ENCODE measurements at regions not wholly inside any gene's neighbourhood (a gene's known extent, or its start where the extent isn't known, plus 50 kb on each side); places are given as distances from the start of the nearest gene placed in this dataset.

DNA sequence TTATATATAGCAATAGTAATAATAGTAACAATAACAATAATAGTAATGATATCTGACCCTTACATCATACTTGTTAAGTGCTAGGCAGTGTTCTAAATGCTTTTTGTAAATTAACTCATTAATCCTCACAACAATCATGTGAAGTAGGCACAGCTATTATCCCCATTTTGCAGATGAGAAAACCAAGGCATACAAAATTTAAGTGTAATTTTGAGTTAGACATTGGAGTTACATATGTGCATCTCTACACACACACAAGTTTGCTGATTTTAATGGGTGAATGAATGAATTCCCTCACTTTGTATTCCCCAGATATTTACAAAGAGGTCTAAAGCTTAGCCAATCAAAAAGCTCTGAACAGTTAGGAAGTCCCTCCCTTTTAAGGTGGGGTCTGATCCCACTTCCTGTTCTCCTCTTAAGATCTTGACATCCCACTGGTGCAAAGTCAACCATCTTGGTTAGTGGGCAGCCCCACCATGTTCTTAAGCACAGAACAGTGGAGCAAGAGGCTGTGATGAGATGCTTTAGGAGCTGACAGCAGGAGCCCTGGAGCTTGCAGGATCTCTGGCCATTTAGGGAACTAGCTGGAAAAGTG, 85.3 kb upstream of the FOXP4 start:
- peaks cover 30% of the 10 kb centered on the region for H3K27me3 Mint-ChIP-seq
- no peak for ATAC-seq
- no peak for DNase-seq
- no peaks in the 10 kb centered on the region for H3K9me3 Mint-ChIP-seq (ENCODE audit: low read depth)
- H3K27ac Mint-ChIP-seq: no peak overlapping the region
- CTCF ChIA-PET: interaction anchor here (0.9 to 1.0 kb wide), 2 partner anchors 14 to 132 kb away, joined by 3 to 4 read pairs; no protein-coding TSS in a partner anchor
- no peaks in the 10 kb centered on the region for H3K4me1 Mint-ChIP-seq
- H3K36me3 Mint-ChIP-seq: no peaks in the 10 kb centered on the region
- H3K4me3 Mint-ChIP-seq: no peak overlapping the region

GRCh38 chr6:41462033-41462432, 84.1 kb upstream of the FOXP4 start:
- no peak for ATAC-seq
- H3K27ac Mint-ChIP-seq: no peak overlapping the region
- H3K27me3 Mint-ChIP-seq: peaks cover 29% of the 10 kb centered on the region
- H3K36me3 Mint-ChIP-seq: no peaks in the 10 kb centered on the region
- H3K9me3 Mint-ChIP-seq (ENCODE audit: low read depth): no peaks in the 10 kb centered on the region
- H3K4me3 Mint-ChIP-seq: no peak overlapping the region
- DNase-seq: no peak
- CTCF ChIA-PET: interaction anchor here (1.2 to 2.1 kb wide), 3 partner anchors 11 to 38 kb away, joined by 3 to 6 read pairs (median 4); no protein-coding TSS in a partner anchor
- H3K4me1 Mint-ChIP-seq: no peaks in the 10 kb centered on the region

- Mint-ChIP-seq H3K4me3 (no peak overlapping the region), H3K27me3 (peaks cover 32% of the 10 kb centered on the region), H3K27ac (no peak overlapping the region), H3K4me1 (no peaks in the 10 kb centered on the region), H3K9me3 (ENCODE audit: low read depth) (no peaks in the 10 kb centered on the region), H3K36me3 (no peaks in the 10 kb centered on the region)
- no peak for DNase-seq
- CTCF ChIA-PET: interaction anchor here (1.0 to 2.1 kb wide), 3 partner anchors 9 to 138 kb away, joined by 3 to 6 read pairs (median 4); no protein-coding TSS in a partner anchor
- peak; percentile 30 for ATAC-seq
These were observed 82.9 kb upstream of the FOXP4 start for GRCh38 chr6:41463062-41463930.

GRCh38 chr6:41464019-41464418, 82.2 kb upstream of the FOXP4 start:
- Mint-ChIP-seq H3K27ac (no peak overlapping the region), H3K4me1 (no peaks in the 10 kb centered on the region), H3K36me3 (no peaks in the 10 kb centered on the region), H3K9me3 (ENCODE audit: low read depth) (no peaks in the 10 kb centered on the region), H3K27me3 (peaks cover 36% of the 10 kb centered on the region), H3K4me3 (no peak overlapping the region)
- DNase-seq: no peak
- ATAC-seq: no peak
- CTCF ChIA-PET: interaction anchor here (1.0 kb wide), 1 partner anchor 138 kb away, joined by 3 read pairs; no protein-coding TSS in a partner anchor

DNA sequence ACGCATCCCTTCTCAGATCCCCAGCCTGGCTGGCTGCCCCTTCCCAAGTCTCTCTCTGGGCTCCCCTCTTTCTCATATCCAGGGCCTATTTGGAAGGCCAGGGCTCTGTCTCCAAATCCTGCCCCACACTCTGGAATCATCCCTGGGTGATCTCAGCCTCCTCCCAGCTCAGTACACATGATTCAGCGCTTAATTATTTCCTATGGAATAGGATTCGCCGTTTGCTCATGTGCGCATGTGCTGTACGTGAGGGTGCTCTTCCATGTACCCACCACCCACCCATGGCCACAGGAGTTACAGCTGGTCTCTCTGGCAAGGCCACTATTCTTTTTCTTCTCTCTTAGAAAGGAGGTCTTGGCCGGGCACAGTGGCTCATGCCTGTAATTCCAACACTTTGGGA, 81.7 kb upstream of the FOXP4 start:
- ATAC-seq (no peak), DNase-seq (no peak)
- no peaks in the 10 kb centered on the region for H3K4me1 Mint-ChIP-seq
- H3K4me3 Mint-ChIP-seq: no peak overlapping the region
- H3K27ac Mint-ChIP-seq: no peak overlapping the region
- H3K9me3 Mint-ChIP-seq (ENCODE audit: low read depth): no peaks in the 10 kb centered on the region
- CTCF ChIA-PET: no interaction called here
- H3K27me3 Mint-ChIP-seq: peaks cover 40% of the 10 kb centered on the region
- H3K36me3 Mint-ChIP-seq: no peaks in the 10 kb centered on the region

DNA sequence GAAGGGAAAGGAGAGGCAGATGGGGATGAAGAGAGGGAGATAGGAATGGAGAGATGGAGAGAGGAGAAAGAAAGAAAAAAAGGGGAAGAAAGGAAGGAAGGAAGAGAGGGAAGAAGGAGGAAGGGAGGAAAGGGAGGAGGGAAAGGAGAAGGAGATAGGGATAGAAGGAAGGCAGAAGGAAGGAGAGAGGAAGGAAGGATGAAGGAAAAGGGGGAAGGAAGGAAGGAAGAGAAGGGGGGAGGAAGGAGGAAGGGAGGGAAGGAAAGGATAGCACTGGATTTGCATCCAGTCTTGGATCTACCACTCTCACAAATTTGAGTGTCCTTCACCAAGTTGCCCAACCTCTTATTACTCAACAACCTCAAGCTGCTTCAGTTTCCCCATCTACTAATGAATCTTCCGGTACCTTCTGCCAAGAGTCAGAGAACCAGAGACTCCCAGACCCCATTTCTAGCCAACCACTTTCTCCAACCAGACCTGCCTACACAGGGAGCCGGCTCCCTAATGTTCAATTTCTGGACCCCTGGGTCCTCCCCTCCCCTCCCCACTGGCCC, 79.7 kb upstream of the FOXP4 start:
- CTCF ChIA-PET: interaction anchor here (0.9 kb wide), 1 partner anchor 41 kb away, joined by 3 read pairs; no protein-coding TSS in a partner anchor

GRCh38 chr6:41467061-41467460, 79.1 kb upstream of the FOXP4 start:
- H3K9me3 Mint-ChIP-seq (ENCODE audit: low read depth): no peaks in the 10 kb centered on the region
- H3K4me3 Mint-ChIP-seq: no peak overlapping the region
- H3K27me3 Mint-ChIP-seq: peaks cover 55% of the 10 kb centered on the region
- ATAC-seq: no peak
- peaks cover 5% of the 10 kb centered on the region for H3K4me1 Mint-ChIP-seq
- CTCF ChIA-PET: interaction anchor here (0.9 kb wide), 1 partner anchor 42 kb away, joined by 3 read pairs; no protein-coding TSS in a partner anchor
- no peak overlapping the region for H3K27ac Mint-ChIP-seq
- DNase-seq: no peak
- H3K36me3 Mint-ChIP-seq: no peaks in the 10 kb centered on the region

More for the DNA sequence above, 79.7 kb upstream of the FOXP4 start:
- no peak for ATAC-seq
- no peak overlapping the region for H3K4me3 Mint-ChIP-seq
- H3K9me3 Mint-ChIP-seq (ENCODE audit: low read depth): no peaks in the 10 kb centered on the region
- H3K4me1 Mint-ChIP-seq: peaks cover 5% of the 10 kb centered on the region
- H3K36me3 Mint-ChIP-seq: no peaks in the 10 kb centered on the region
- DNase-seq: no peak
- no peak overlapping the region for H3K27ac Mint-ChIP-seq
- peaks cover 52% of the 10 kb centered on the region for H3K27me3 Mint-ChIP-seq

GRCh38 chr6:41467627-41468404, 78.4 kb upstream of the FOXP4 start:
- DNase-seq: no peak
- H3K27ac Mint-ChIP-seq: no peak overlapping the region
- peaks cover 5% of the 10 kb centered on the region for H3K4me1 Mint-ChIP-seq
- H3K4me3 Mint-ChIP-seq: no peak overlapping the region
- peaks cover 63% of the 10 kb centered on the region for H3K27me3 Mint-ChIP-seq
- H3K9me3 Mint-ChIP-seq (ENCODE audit: low read depth): no peaks in the 10 kb centered on the region
- no peaks in the 10 kb centered on the region for H3K36me3 Mint-ChIP-seq
- ATAC-seq: no peak
- CTCF ChIA-PET: interaction anchor here (0.9 kb wide), 1 partner anchor 43 kb away, joined by 3 read pairs; no protein-coding TSS in a partner anchor

- CTCF ChIA-PET: interaction anchor here (1.0 kb wide), 1 partner anchor 123 kb away, joined by 3 read pairs; no protein-coding TSS in a partner anchor
- H3K4me3 Mint-ChIP-seq: peak overlapping the region; percentile 13
- DNase-seq (no peak), ATAC-seq (no peak)
- H3K36me3 Mint-ChIP-seq: no peaks in the 10 kb centered on the region
- no peaks in the 10 kb centered on the region for H3K9me3 Mint-ChIP-seq (ENCODE audit: low read depth)
- peaks cover 65% of the 10 kb centered on the region for H3K27me3 Mint-ChIP-seq
- H3K27ac Mint-ChIP-seq: no peak overlapping the region
- peaks cover 5% of the 10 kb centered on the region for H3K4me1 Mint-ChIP-seq
These were observed 76.8 kb upstream of the FOXP4 start for GRCh38 chr6:41469156-41470028.

DNA sequence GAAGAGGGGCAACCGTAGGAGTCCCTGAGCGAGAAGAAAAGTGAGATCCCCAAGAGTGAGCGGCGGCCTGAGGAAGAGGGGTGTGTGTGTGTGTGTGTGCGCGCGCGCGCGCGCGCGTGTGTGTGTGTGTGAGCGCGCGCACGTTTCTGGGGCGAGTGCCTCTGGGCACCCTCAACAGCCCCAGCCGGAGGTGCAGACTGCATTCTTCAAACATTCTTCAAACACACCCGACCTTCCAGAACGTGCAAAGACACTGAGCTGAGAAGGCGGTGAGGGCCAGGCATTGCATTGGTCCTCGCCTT, 76.2 kb upstream of the FOXP4 start:
- ATAC-seq (peak; percentile 23), DNase-seq (no peak)
- Mint-ChIP-seq H3K27me3 (peaks cover 71% of the 10 kb centered on the region), H3K27ac (no peak overlapping the region), H3K9me3 (ENCODE audit: low read depth) (no peaks in the 10 kb centered on the region), H3K4me3 (peak overlapping the region; percentile 13), H3K36me3 (no peaks in the 10 kb centered on the region), H3K4me1 (peaks cover 5% of the 10 kb centered on the region)
- CTCF ChIA-PET: interaction anchor here (1.0 kb wide), 1 partner anchor 122 kb away, joined by 3 read pairs; no protein-coding TSS in a partner anchor

DNA sequence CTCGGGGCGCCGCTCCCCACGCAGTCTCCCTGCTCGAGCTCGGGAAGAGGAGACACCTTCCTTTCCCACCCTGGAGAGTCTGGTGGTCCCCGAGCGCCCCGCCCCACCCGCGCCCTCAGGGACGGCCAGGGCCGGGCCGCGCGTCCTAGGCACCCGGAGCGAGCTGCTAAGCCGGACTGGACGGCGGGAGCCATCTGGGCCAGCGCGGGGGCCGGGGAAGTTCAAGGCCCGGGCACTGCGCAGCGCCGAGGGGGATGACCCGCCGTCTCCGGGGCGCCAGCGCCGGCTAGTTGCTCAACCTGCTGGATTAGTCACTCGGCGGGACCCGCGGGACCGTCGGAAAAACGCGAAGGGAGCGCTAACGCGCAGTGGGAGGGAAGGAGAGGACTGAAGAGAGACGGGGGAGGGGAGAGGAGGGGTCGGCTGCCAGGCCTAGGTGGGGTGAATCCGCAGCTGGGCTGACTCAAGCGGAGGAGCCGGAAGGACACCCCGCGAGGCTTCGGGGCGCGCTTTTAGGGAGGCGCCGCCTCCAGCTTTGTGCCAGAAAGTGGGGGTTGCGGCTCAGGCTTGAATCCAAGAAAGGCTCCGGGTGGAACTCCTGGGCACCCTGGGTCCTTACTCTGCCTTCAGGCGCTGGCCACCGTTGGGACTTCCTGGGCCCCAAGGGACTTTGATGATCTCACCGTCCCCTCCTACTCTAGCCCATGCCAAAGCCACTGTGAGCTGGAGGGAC, 75.7 kb upstream of the FOXP4 start:
- Mint-ChIP-seq H3K27ac (no peak overlapping the region), H3K4me1 (peaks cover 5% of the 10 kb centered on the region), H3K4me3 (no peak overlapping the region), H3K27me3 (peaks cover 72% of the 10 kb centered on the region), H3K36me3 (no peaks in the 10 kb centered on the region), H3K9me3 (ENCODE audit: low read depth) (no peaks in the 10 kb centered on the region)
- DNase-seq (no peak), ATAC-seq (no peak)
- CTCF ChIA-PET: interaction anchor here (1.0 kb wide), 1 partner anchor 121 kb away, joined by 3 read pairs; no protein-coding TSS in a partner anchor
